Motor neuron (in vitro differentiated cells): ENCODE measurements at regions not wholly inside any gene's neighbourhood (a gene's known extent, or its start where the extent isn't known, plus 50 kb on each side); places are given as distances from the start of the nearest gene placed in this dataset.

Experiments used
- ATAC-seq, 8 experiments: fragments of 200-7000 bp; cut with Tn5 transposase; replicated peaks in 6 of 8; 2 replicates each; pipeline ENCODE4 v1.8.0; 2021; ENCODE audit warnings: mild to moderate bottlenecking in 8 of 8, moderate library complexity in 8 of 8
- H3K27ac ChIP-seq, 2 donors: fragments of 250-450 bp; sonication (Bioruptor Pico); 2 replicates each; pipeline ENCODE4 v1.9.0; 2021; ENCODE audit warnings: antibody characterized with exemption in 2 of 2, mild to moderate bottlenecking in 2 of 2, moderate library complexity in 1 of 2
- H3K4me1 ChIP-seq, 2 donors: fragments of 250-450 bp; sonication (Bioruptor Pico); replicated peaks in 1 of 2; 2 replicates each; pipeline ENCODE4 v1.6.1; 2021; ENCODE audit warnings: antibody characterized with exemption in 2 of 2, mild to moderate bottlenecking in 2 of 2, moderate library complexity in 1 of 2
- H3K4me3 ChIP-seq, 5 donors: fragments of 250-450 bp; sonication (Bioruptor Pico); 2 replicates each; pipeline ENCODE4 v1.9.0; 2021; ENCODE audit warnings: antibody characterized with exemption in 5 of 5, mild to moderate bottlenecking in 5 of 5, moderate library complexity in 4 of 5
- WGBS, 10 experiments: fragments of 450-650 bp; shearing (Covaris generic); methylation state at CpG; one replicate each; pipeline ENCODE4 v1.0.0; 2022; 5-methylcytosine and 5-hydroxymethylcytosine counted together
- in situ Hi-C, 9 experiments: fragments of 400-800 bp; cut with MboI; loops; one replicate each; pipeline ENCODE4 v1.15.0; 2021; ENCODE audit warnings: low sequenced_read_pairs in 9 of 9, low pct_unique_long_range_greater_than_20kb in 2 of 9; ENCODE audit not compliant: unreplicated experiment in 9 of 9

GRCh38 chr22:44597616-44598015 lies 99.6 kb upstream of the RTL6 start:
- in situ Hi-C loops = no loop called here
- no peak overlapping the region for H3K27ac ChIP-seq
- WGBS, 10 experiments = 0 to 100% (median 93%) methylated on average over 1 to 4 of the region's 15 CpGs; no CpG with 5 or more reads in 6 of the 10 experiments

GRCh38 chr22:44596396-44597125 lies 98.5 kb upstream of the RTL6 start:
- no peak overlapping the region for H3K4me3 ChIP-seq
- peak overlapping the region; percentile 58 to 92 for H3K27ac ChIP-seq
- in situ Hi-C loops = no loop called here
- peaks cover 58 to 64% of the 10 kb centered on the region in 2 donors for H3K4me1 ChIP-seq
- WGBS, 10 experiments = 0 to 83% (median 60%) methylated on average over 1 to 5 of the region's 17 CpGs; no CpG with 5 or more reads in 5 of the 10 experiments
- peak in 1 of 8 experiments; percentile 12 for ATAC-seq

More at GRCh38 chr22:44597616-44598015, 99.6 kb upstream of the RTL6 start:
- ATAC-seq = peak; percentile 3 to 89 (median 28)
- no peak overlapping the region for H3K4me3 ChIP-seq
- peaks cover 48 to 54% of the 10 kb centered on the region in 2 donors for H3K4me1 ChIP-seq

DNA sequence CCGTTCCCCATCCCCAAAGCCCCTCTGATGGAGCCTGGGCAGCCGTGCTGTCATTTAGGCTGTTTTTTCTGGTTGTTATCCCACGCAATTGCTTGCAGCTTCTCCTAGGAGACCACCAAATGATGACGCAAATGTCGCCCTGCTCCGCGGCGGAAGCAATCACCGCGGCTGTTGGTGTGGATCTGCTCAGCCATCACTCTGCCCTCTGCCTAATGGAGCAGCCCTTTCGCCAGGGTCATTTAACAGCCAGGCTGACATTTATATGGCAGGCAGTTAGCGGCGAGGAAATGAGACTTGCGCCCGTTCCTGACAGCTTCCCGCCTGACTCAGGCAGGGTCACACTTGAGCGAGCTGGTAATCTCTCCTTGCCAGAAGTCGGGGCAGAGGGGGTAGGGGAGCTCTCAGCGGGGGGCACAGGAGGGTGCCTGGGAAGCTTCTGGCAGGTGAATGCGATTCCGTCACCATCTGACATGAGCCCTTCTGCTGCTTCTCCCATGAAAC lies 97.9 kb upstream of the RTL6 start:
- Histone ChIP-seq H3K4me1 (peaks cover 58 to 64% of the 10 kb centered on the region in 2 donors), H3K27ac (peak overlapping the region; percentile 58 to 92), H3K4me3 (no peak overlapping the region)
- WGBS, 10 experiments = 0 to 89% (median 33%) methylated on average over 1 to 9 of the region's 21 CpGs; no CpG with 5 or more reads in 6 of the 10 experiments
- peak in 5 of 8 experiments; percentile 43 to 75 (median 60) for ATAC-seq
- in situ Hi-C loops = no loop called here

DNA sequence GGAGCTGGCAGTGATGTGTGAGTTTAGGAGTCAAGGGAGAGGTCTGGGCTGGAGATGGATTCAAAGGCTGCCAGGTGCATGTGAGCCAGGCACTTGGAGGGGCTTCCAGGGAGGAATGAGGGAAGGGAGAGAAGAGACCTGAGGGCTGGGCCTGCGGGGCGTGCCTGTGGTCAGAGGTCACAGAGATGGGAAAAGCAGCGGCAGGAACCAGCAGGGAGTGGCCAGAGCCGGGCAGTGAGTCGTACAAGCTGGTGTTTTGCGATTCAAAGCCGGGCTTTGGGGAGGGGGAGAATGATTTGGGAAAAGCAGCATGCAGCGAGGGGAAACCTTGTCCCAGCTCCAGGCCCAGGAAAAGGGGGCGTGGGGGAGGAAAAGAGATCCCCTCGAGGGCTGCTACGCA lies 96.9 kb upstream of the RTL6 start:
- peak in 1 of 8 experiments; percentile 11 for ATAC-seq
- H3K4me1 ChIP-seq = peaks cover 58 to 64% of the 10 kb centered on the region in 2 donors
- in situ Hi-C loops = no loop called here
- no peak overlapping the region for H3K4me3 ChIP-seq
- H3K27ac ChIP-seq = peak overlapping the region; percentile 58 to 92
- 0 to 15% (median 0%) methylated on average over 1 to 4 of the region's 11 CpGs; no CpG with 5 or more reads in 7 of the 10 experiments for WGBS, 10 experiments

DNA sequence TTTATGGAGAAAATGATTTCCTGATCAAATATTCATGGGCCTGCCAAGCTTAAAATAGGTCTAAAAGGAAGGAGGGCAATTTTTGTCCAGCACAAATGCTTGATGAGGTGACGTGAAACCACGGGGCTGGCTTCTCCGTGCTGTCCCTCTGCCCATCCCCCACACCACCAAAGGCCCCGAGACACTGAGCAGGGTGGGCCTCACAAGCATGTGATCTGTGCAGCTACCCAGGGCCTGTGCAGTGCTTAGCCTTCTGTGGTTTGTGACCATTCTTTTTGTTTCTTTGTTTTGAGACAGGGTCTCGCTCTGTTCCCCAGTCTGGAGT lies 94.8 kb upstream of the RTL6 start:
- Histone ChIP-seq H3K27ac (peak overlapping the region; percentile 64 to 69), H3K4me1 (peaks cover 53 to 56% of the 10 kb centered on the region in 2 donors), H3K4me3 (no peak overlapping the region)
- ATAC-seq = peak in 5 of 8 experiments; percentile 73 to 86 (median 85)
- in situ Hi-C loops = no loop called here
- WGBS, 10 experiments = 0 to 90% (median 83%) methylated on average over 1 to 2 of the region's 5 CpGs; no CpG with 5 or more reads in 7 of the 10 experiments

- H3K27ac ChIP-seq = peak overlapping the region; percentile 64 to 69
- peaks cover 51 to 52% of the 10 kb centered on the region in 2 donors for H3K4me1 ChIP-seq
- no peak overlapping the region for H3K4me3 ChIP-seq
- WGBS, 10 experiments = 40 to 80% (median 67%) methylated on average over 1 to 5 of the region's 10 CpGs; no CpG with 5 or more reads in 5 of the 10 experiments
- in situ Hi-C loops = no loop called here
- ATAC-seq = peak in 6 of 8 experiments; percentile 38 to 83 (median 76)
These were observed 94.2 kb upstream of the RTL6 start for GRCh38 chr22:44592126-44592823.

DNA sequence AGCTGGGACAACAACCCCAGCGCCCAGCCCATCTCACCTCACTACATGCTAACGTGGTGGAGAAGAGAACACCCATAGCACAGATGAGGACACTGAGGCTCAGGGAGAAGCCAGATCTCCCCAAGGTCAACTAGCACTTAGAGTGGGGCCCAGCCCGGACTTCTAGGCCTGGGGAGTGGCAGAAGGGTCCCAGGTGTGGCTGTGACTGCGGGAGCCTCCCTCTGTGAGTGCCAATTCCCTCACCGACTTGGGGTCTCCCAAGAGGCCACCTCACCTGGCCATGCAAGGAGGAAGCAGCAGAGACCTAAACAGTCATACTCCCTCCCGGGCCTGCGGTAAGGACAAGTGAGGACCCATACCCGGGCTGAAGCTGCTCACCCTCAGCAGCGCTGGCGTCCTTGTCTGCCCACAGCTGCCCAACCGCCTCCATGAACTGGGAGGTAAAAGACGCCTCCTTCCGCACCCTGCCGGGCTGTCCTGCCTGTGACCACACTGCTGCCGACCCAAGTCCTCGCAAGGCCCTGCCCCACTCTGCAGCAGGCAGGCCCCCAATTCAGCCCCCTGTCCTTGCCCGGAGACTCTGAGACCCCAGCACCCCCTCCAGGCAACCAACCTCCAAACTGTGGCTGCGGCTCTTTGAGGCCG lies 93.2 kb upstream of the RTL6 start:
- in situ Hi-C loops = no loop called here
- WGBS, 10 experiments = 58 to 100% (median 95%) methylated on average over 1 to 8 of the region's 19 CpGs; no CpG with 5 or more reads in 6 of the 10 experiments
- Histone ChIP-seq H3K27ac (no peak overlapping the region), H3K4me1 (peaks cover 46 to 52% of the 10 kb centered on the region in 2 donors), H3K4me3 (no peak overlapping the region)
- ATAC-seq = no peak

GRCh38 chr22:44590291-44590690 lies 92.3 kb upstream of the RTL6 start:
- in situ Hi-C loops = no loop called here
- Histone ChIP-seq H3K4me3 (no peak overlapping the region), H3K4me1 (peaks cover 36 to 43% of the 10 kb centered on the region in 2 donors), H3K27ac (no peak overlapping the region)
- WGBS, 10 experiments = 0 to 100% (median 90%) methylated on average over 1 to 2 of the region's 13 CpGs; no CpG with 5 or more reads in 5 of the 10 experiments
- ATAC-seq = no peak

DNA sequence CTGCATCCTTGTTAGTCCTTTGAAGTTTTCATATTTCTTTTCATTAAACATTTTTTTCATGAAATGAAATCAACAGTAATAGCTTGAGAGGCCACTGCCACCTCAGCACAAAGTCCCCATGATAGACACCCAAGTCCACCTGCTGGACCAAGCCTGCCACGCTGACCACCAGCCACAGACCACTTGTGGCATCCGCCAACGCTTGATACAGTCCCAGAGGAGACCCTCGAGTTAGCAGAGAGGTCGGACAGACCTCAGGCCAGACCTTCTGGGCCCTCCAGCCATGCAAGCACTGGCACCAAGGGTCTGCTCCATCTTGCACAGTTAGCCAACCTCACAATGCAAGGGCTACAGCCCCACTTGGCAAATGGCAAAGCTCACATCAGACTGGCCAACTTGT lies 91.8 kb upstream of the RTL6 start:
- in situ Hi-C loops = no loop called here
- ATAC-seq = no peak
- peaks cover 31 to 38% of the 10 kb centered on the region in 2 donors for H3K4me1 ChIP-seq
- 40 to 83% (median 70%) methylated on average over 1 to 2 of the region's 5 CpGs; no CpG with 5 or more reads in 6 of the 10 experiments for WGBS, 10 experiments
- H3K4me3 ChIP-seq = no peak overlapping the region
- H3K27ac ChIP-seq = no peak overlapping the region

GRCh38 chr22:44588348-44588747 lies 90.3 kb upstream of the RTL6 start:
- in situ Hi-C loops = no loop called here
- no peak for ATAC-seq
- no peak overlapping the region for H3K27ac ChIP-seq
- 79 to 98% (median 93%) methylated on average over 3 to 13 of the region's 14 CpGs for WGBS, 10 experiments
- peaks cover 22 to 33% of the 10 kb centered on the region in 2 donors for H3K4me1 ChIP-seq
- H3K4me3 ChIP-seq = no peak overlapping the region

GRCh38 chr22:44587737-44588310 lies 89.8 kb upstream of the RTL6 start:
- H3K4me1 ChIP-seq = peaks cover 17 to 33% of the 10 kb centered on the region in 2 donors
- in situ Hi-C loops = no loop called here
- 20 to 100% (median 83%) methylated on average over 1 to 3 of the region's 3 CpGs; no CpG with 5 or more reads in 1 of the 10 experiments for WGBS, 10 experiments
- ATAC-seq = no peak
- H3K4me3 ChIP-seq = no peak overlapping the region
- no peak overlapping the region for H3K27ac ChIP-seq

GRCh38 chr22:44586999-44587736 lies 89.1 kb upstream of the RTL6 start:
- in situ Hi-C loops = no loop called here
- Histone ChIP-seq H3K4me1 (peaks cover 10 to 26% of the 10 kb centered on the region in 2 donors), H3K4me3 (no peak overlapping the region), H3K27ac (no peak overlapping the region)
- ATAC-seq = peak in 7 of 8 experiments; percentile 60 to 84 (median 71)
- WGBS, 10 experiments = 41 to 95% (median 66%) methylated on average over 2 to 21 of the region's 24 CpGs; no CpG with 5 or more reads in 1 of the 10 experiments
